ENCODE measurements at regions not wholly inside any gene's neighbourhood (a gene's known extent, or its start where the extent isn't known, plus 50 kb on each side); places are given as distances from the start of the nearest gene placed in this dataset.
"Not testable (repeated sequence)": the region's sequence is repeated elsewhere in the genome, so short reads cannot be mapped to it uniquely, and the experiment has no call there.

DNA sequence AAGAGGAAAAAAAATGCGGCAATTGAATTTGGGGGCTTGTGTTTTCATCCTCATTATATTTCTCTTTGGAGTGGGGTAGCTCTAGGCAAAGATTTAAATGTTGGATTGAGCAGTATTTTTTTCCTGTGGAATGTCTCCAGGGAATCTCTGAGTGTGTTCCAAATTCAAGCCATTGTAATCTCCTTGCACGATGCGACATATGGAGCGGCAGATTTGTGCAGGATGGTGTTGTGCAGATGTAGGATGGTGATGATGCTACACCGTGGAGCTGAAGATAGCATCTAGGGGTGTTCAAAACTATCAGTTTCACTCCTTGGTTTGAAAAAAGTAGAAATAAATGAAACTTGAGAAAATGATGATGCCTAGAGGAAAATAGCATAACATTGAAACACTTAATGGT, 777.5 kb upstream of the EPHA7 start:
- no peak for DNase-seq

DNA sequence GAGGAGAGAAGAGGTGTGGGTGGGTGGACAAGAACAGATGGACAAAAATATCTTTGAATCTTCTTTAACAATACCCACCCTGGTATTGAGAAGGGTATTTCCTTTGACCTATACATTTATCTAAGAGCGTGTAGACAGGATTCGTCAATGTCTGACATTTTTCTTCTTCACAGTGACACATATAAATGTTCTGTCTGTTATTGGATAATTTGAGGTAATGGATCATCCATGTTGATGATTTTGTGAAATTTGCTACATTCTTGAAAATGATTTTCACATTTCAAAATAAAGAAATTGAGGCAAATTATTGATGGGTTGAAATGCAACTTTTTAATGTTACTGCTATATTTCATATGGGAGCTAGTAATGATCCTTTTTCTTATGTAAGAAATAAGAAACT, 770.7 kb upstream of the EPHA7 start:
- no peak for DNase-seq

DNA sequence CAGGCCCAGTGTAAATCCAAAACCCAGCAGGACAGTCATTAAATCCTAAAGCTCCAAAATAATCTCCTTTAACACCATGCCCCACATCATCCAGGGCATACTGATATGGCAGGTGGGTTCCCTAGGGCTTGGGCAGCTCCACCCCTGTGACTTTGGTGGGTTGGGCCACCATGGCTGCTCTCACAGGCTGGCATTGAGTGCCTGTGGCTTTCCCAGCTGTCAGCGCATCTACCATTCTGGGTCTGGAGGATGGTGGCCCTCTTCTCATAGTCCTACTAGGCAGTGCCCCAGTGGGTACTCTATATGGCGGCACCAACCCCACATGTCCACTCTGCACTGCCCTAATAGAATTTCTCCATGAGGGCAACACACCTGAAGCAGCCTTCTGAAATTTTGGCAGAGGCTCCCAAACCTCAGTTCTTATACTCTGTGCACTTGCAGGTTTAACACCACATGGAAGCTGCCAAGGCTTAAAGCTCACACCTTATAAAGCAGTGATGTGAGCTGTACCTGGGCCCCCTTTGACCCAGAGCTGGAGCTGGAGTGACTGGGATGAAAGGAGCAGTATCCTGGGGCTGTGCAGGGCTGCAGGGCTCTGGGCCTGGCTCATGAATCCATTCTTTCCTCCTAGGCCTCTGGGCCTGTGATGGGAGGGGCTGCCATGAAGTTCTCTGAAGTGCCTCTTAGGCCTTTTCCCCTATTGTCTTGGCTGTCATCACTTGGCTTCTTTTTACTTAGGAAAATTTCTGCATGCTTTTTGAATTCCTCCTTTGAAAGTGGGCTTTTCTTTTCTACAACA, 765.5 kb upstream of the EPHA7 start:
- DNase-seq = no peak

DNA sequence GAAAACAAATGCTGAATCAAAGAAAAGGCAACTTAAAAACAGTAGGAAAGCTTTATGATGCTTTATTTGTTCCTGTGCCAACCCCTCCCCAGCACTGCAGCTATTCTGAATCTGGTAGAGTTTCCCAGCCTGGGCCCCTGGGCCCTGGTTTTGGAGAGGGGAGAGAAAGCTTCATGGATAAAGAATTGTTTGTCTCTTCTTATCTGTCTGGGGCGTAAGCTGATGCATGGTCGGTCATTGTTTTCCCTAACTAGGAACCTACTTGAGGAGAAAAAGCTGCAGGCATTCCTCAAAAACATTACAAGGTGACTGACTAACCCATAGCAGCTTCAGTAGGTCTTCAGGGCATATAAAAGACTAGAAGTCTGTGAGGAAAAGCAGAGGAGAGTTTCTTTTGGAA, 758.1 kb upstream of the EPHA7 start:
- DNase-seq = no peak

DNA sequence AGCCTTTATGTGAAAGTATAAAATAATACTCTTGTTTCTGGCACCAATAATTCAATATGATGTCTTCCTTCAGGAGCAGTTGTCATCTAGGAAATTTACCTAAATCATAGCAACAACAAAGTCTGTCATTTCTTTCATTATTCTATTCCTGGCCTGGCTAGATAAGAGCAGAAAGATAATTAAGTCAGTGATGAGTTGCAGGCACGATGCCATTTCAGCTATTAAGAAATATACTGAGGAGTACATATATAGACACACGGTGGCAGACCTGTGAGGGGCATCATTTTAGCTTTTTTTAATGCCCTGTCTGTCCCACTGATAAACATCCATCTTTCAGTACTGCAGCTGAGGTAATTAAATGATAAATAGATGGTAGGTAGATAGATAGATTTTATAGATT, 756.1 kb upstream of the EPHA7 start:
- DNase-seq = no peak

DNA sequence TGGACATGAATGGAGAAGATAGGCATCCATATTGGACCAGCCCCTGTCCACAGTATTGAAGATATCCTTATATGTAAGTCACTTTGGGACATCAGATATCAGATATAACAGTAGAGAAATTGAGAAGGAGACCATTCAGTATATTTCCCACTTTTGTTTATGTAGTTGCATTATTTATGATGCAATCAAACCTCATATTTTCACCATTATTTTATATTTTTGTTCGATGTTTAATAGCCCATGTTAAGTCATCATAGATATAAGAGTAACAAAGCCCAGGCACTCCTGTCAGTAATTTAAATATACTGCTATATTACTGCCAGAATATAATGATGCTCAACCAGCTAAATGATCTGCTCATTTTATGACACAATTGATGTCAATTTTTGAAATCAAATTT, 744.5 kb upstream of the EPHA7 start:
- DNase-seq = no peak

DNA sequence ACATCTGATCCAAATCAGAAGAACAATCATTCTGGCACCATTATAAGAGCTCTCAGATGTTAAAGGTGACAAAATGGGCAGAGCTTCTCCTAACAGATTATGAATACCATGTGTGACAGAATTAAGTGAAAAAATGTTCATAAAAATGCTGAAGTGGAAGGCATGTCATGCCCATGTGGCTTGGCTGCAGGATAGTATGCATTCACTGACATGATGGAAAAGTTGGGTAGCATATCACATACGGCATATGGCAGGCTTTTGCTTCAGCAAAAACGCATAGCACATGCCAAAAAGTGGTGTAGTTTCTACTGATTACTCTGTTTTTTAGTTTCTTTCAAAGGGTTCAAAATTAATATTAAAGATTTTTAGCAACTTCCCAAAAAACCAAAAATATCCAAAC, 731.5 kb upstream of the EPHA7 start:
- DNase-seq = no peak

DNA sequence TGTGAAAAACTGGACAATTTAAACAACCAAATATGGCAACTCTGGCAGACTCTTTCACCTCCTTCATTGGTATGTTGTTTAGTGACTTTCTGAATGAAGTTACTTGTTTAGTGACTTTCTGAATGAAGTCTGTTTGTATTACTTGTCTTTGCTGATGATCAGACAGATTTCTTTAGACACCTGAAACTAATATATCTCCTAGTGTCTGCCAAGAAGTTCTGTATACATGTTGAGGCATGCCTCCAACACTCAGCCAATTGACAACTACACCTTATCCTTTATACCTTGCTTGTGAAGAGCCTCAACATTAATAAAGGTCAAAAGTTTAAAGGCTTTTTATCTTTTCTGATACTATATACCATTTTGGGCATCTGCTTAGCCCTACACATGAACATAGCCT, 725.4 kb upstream of the EPHA7 start:
- DNase-seq = no peak

DNA sequence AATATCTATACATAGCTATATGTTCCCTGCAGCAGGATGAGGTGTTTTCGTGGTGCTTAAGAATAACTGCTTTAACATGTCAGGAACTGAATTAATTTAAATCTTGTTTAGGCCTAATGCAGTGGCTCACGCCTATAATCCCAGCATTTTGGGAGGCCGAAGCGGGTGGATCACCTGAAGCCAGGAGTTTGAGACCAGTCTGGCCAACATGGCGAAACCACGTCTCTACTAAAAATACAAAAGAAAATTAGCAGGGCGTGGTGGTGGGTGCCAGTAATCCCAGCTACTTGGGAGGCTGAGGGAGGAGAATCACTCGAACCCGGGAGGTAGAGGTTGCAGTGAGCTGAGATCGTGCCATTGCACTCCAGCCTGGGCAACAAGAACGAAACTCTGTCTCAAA, 717.8 kb upstream of the EPHA7 start:
- not testable (repeated sequence) for DNase-seq

DNA sequence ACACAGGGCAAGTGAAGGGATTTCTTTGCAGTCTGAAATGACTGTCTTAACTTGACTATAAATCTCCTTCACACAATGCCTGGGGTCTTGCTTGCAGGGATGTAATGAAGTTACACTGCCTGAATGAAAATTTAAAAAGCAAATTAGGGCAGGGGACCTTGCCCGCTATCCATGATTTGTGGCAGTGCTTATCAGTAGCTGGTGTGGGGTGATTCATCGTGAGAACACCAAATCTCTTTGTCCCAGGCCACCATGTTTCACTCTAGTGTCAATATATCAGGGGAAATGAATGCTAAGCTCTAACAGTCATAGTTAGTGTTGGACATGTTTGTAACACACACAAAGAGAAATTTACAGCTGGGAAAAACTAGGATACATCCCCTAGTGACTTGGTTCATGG, 713.7 kb upstream of the EPHA7 start:
- no peak for DNase-seq

DNA sequence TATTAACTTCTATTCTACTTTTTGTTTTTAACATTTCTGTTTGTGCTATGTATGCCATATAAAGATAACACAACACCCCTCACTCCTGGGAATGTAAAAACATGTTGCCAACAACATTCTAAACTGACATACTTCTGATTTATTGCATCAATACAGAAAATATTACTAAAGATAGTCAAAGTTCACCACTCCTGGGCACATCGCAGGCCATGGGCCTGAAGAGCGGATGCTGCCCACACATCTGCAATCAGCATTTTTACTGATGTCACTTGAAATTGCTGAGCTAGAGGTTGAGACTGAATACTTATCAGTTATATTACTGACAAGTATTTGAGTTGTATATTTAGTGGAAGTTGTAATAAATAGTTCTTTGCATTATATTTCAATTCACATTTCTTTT, 711.9 kb upstream of the EPHA7 start:
- DNase-seq = no peak

DNA sequence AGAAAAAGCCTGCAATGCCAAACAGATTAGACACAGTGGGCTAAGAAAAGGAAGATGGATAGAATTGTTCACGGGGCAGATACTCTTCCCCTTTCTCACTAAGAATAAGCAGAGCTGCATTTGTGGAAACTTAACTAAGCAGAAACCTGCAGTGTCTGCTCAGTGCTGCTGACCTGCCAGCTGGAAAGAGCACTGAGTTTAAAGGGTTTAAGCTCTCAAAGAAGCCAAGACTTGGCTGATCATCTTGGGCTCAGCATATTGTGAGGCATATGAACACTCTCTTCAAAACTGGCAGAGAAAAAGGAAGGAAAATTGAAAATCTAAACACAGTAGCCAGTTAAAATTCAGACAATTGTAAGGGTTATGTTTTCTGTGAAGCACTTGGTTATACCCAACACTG, 711.1 kb upstream of the EPHA7 start:
- no peak for DNase-seq

DNA sequence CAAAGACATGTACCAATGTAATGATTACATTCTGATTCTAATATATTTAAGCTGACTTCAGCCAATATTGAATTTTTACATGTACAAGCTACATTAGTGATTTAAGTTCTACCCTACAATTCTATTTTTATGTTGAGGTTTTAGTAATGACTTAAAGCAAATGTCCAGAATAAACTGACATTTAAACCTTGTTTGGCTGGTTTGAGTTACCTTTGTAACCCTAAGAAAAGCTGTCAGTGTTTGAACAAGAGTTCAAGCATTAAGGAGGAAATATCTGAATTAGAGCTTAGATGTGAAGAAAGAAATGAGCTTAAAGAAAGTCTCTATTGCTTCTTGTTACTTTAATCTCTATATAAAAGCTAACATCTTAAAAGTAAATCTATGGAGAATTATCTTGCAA, 710.6 kb upstream of the EPHA7 start:
- no peak for DNase-seq

DNA sequence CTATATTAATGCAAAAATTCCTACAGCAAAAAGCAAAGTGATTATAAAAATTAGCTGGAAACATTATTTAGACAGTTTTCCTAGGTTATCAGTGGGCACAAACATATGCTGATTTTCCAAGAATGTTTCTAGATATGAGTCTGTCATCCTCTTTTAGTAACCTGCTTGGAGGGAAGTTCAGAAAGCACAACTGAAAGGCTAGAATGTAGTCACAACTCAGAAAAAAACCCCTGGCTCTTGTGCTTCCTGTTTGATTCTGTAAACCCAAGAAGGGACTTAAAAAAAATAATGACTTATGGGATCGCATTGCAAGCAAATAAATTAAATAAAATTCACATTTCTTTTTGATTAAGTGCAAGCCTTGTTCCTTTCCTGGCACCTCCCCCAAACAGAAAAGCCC, 708.4 kb upstream of the EPHA7 start:
- DNase-seq = no peak

DNA sequence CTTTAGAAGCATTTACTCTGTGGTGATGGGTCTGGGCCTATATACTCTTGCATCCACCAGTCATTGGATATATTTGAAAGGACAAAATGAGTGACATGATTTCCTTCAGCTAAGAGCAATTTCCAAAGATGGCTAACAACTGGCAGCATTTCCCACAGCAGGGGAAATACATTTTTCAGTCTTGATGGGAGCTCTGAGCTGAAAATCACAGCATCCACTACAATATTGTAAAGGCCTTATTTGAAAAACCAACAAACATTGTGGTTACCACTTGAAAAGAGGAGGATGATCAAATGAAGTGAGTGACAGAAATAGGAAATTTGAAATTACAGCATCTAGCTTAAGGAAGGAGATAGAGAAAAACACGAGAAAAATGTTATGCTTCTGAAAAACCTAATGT, 705.0 kb upstream of the EPHA7 start:
- DNase-seq = no peak

DNA sequence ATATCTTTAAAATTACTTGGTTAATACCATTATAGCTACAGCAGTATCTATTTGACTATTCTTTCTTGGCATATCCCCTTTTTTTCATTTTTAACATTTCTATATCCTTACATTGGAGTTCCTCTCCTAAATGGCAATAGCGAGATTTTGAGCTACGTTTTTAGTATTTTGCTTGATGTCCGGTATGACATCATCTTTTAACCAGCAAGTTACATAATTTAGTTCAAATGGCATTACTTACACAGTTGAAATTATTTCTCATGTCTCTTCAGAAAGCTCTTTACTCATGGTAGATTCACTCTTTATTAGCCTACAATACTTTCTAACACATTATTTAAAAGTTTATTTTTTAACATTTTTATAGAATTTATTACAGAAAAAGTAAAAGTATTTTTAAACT, 701.7 kb upstream of the EPHA7 start:
- DNase-seq = no peak

DNA sequence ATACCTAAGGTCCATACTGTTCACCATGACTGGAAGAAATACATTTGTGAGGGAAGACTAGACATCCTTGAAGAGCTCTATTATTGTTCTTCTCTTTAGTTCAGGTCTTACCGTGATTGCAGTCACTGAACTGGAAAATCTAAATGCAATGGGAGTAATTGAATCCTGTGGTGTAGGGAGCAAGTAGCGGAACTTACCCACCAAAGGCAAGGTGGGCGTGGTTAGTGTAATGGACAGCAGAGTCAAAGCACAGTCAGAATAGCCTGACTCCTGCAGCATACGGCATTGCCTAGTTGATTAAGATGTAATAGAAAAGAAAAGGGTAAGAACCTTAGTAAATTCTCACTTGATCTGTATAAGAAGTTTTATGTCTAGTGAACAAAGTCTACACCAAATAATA, 679.7 kb upstream of the EPHA7 start:
- DNase-seq = no peak

DNA sequence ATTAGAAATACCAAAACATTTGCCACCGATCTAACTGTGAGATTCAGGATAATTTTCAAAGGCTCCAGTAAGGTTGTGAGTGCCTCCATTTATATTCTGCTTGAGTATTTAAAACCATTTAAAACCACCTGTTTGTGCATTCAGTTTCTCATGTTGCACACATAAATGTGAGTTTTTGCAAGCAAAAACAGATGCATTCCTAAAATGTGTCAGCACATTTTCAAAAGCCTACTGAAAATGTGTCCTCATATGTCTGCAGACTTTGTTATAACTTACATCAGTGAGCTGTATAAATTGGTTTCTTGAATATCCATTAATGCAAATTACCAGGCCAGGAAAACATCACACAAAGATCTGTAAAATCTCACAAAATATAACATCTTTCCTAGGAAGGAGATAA, 676.6 kb upstream of the EPHA7 start:
- DNase-seq = no peak

DNA sequence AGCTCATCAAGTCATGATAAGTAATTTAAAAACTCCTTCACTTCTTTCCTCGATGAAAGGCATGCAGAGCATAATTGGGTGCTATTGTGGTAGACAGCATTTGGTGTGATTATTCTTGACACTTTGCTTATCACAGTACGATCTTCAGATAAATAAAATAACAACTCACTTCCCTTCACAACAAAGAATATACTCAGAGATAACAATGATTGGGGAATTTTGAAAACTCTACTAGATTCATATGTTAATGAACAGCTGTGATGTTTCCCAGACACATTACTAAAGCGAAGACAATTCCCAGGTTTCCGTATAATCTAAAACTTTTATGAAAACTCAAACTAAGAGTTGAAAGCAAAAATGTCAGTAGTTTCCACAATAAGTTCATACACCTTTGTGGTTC, 670.6 kb upstream of the EPHA7 start:
- no peak for DNase-seq

DNA sequence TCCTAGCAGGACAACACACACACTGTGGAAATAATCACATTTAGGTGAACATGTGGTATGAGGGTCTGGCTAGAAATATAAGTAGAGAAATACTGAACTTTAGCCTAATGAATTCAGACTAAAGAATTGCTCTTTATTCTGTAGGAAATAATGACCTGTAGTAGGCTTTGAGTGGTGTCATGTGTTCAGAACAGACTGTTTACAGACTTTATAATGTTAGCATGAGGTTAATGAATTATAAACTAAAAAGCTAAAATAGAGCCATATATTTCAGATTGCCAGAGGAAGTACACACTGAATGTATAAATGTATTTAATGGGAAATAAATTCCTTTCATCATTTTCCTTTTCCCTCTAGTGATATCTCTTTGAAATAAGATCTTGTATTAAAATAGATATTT, 669.5 kb upstream of the EPHA7 start:
- DNase-seq = no peak

DNA sequence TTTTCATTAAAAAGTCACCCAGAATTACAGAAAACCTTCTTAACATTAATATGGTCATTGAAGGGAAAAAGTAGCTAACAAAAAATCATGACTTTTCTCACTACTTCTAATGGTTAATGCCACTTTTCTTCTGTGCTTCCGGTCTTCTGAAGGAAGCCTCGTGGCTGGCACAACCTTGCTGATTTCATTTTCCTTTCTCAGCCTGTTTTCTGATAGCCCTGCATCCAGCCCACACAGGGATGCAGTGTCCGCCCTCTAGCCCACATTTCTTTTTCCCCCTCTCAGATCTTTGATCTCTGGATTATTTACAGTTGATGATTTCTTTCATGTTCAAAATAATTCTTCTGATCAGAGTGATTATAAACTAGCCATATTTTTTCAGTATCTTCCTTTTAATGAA, 655.4 kb upstream of the EPHA7 start:
- DNase-seq = no peak

DNA sequence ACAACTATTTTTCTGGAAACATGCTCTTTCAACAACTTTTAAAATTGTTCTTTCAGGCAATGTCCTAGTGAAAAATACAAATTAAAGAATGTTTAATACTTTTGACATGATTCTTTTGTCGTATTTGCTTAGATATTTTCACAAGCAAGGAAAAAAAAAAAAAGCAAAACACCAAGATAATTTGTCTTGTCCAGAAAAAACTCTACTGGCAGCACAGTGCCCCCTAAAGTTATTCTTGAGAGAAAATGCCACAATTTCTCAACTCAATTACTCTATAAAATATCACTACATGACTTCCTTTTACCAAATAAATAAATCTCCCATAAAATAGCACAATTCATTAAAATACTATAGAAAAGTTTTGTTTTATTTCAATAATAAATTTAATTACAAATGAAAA, 652.5 kb upstream of the EPHA7 start:
- DNase-seq = no peak

DNA sequence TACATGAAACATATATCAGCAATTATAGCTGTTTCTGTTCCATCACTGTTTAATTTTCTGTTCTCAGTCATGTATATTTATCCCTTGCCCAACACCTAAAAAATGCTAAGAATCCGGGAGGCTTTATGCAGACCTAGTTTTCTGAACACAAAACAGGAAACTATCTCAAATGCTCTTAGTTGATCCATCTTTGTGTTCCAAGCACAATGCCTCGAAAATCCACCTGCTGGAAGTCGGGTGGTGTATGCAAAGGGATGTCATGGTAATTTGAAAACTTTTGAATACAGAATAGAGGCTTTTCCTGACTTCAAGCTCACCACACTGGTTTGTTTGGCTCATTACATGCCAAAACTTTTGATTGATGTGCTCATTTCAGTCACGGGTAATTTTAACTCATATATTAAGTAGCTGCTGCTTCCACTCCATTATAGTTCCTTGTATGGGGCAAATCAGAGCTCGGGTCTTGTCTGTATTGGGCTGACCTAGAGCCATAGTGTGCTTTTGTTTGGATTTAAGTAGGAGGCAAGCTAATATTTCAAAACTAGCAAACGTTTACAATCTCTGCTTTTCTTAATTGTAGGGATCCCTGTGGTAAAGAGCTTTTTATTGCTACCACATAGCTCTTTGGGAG, 646.5 kb upstream of the EPHA7 start:
- DNase-seq = no peak

DNA sequence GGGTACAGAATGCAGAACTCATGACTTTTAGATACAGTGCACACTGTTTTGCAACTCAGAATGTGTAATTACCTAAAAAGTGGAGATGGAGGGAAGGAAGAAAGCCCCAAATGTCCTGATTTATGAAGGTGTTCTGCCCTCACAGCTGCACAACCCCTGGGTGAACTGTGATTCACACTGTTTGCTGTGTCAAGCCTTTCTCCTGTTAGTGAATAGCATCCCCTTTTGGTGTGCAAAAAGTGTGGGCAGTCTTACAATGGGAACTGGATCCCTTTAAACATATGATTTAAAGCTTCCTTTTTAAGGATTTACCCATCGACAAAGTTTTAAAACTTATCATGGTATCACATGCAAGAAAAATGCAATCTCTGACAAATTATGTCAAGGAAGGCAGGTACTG, 633.4 kb upstream of the EPHA7 start:
- DNase-seq = no peak

DNA sequence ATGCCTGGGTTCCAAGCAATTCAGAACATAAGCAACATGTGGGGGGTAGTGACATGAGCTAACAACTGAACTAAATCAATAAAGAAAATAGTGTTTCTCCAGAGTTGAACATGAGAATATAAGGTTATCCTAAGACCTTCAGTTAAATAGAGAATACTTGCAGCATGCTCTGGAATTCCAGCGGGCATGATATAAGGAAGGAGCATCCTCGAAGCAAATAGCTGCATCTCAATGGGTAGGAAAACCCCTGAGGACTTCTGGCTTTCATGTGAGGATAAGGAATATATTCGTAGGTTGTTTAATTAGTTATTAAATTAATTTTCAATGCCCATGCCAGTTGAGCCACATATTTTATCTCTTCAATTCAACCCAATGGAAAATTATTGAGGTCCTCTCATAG, 631.2 kb upstream of the EPHA7 start:
- DNase-seq = no peak

Data from SIG-M5 (cell line).